ENCODE measurements at regions not wholly inside any gene's neighbourhood (a gene's known extent, or its start where the extent isn't known, plus 50 kb on each side); places are given as distances from the start of the nearest gene placed in this dataset.

DNA sequence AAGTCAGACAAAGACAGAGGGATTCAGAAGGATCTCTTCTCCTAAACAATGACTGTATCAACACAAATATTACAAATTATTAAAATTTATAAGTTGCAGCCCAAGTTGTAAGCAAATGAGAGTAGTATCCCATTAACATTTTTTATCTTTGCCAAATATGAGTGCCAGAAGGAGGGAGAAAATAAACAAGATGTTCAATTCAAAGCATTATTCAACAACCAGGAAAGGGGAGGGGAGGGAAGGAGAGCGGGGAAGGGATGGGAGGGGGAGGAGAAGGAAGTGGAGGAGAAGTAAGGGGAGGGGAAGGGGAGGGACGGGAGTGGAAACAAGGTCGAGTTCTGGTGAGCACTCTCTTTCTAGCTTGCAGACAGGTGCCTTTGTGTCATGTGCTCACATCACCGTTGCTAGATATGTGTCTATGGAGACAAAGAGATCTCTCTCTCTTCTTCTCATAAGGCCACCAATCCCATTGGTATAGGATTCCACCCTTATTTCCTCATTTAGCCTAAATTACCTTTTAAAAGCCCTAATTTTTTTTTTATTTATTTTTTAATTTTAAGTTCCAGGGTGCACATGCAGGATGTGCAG is 679.6 kb upstream of the CHAC2 start:
- no peak for TF ChIP-seq EZH2phosphoT487 (IDR thresholded peaks at IDR 0.05; ENCODE audit: insufficient read depth, low read depth)
- no peak for TF ChIP-seq EZH2 (IDR thresholded peaks at IDR 0.05; ENCODE audit: insufficient read depth, poor library complexity, severe bottlenecking)
- no peaks in the 10 kb centered on the region for H3K27me3 ChIP-seq (replicated peaks; ENCODE audit: insufficient read depth)
- H3F3A ChIP-seq (ENCODE audit: insufficient read depth) = no peaks in the 10 kb centered on the region
- H2AFZ ChIP-seq = peak overlapping the region; percentile 36; the same call in 1 of the 2 replicates
- no peaks in the 10 kb centered on the region; the same call in 1 of the 2 replicates for H3K9me2 ChIP-seq (ENCODE audit: insufficient read depth)
- in situ Hi-C loops (cut with MboI) = no loop called here
- H3K79me2 ChIP-seq (ENCODE audit: insufficient read depth) = no peaks in the 10 kb centered on the region
- no peak overlapping the region for H3K4me3 ChIP-seq
- H3K36me3 ChIP-seq (ENCODE audit: low read depth) = no peaks in the 10 kb centered on the region
- H3K27ac ChIP-seq = no peak overlapping the region
- H3K4me2 ChIP-seq (ENCODE audit: unreplicated experiment) = peak overlapping the region; percentile 23
- no peaks in the 10 kb centered on the region for H4K20me1 ChIP-seq (ENCODE audit: insufficient read depth)
- DNase-seq = no peak
- H3K9me3 ChIP-seq (ENCODE audit: low read depth) = no peaks in the 10 kb centered on the region
- peaks cover 14% of the 10 kb centered on the region for H3K4me1 ChIP-seq (ENCODE audit: insufficient read depth)
- H3K9ac ChIP-seq = no peak overlapping the region
- WGBS, 2 experiments (ENCODE audit: low coverage in 1 of 2, low lambda C conversion rate in 2 of 2, missing lambda C conversion rate in 2 of 2) = 42 to 70% methylated on average over 2 to 4 of the region's 4 CpGs

DNA sequence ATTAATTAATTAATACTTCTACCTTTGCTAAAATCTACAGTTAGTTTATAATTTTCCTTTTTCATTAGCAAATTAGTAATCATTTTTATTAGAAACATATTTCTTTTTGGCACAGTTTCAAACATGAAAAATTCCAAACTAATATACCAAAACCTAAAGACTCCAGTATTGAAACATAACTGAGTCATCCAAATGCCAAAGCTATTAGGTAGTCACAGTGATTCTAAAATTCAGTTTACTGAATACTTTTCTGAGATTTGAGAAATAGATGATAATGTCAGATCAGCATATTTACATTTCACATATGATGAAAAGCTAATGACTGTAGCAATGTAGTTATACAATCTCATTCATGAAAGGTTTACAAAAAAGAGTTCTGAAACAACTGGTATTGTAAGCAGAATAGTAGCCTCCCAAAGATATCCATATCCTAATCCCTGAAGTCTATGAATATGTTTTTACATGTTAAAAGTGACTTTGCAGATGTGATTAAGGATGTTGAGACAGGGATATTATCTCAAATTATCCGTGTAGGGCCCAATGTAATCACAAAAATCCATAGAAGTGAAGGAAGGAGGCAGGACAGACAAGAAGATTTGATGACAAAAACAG is 680.2 kb upstream of the CHAC2 start:
- no peak overlapping the region for H3K4me3 ChIP-seq
- H4K20me1 ChIP-seq (ENCODE audit: insufficient read depth) = no peaks in the 10 kb centered on the region
- H3K4me1 ChIP-seq (ENCODE audit: insufficient read depth) = peaks cover 14% of the 10 kb centered on the region
- H3K4me2 ChIP-seq (ENCODE audit: unreplicated experiment) = peak overlapping the region; percentile 23
- no peak overlapping the region for H3K27ac ChIP-seq
- in situ Hi-C loops (cut with MboI) = no loop called here
- H3F3A ChIP-seq (ENCODE audit: insufficient read depth) = no peaks in the 10 kb centered on the region
- no peaks in the 10 kb centered on the region for H3K27me3 ChIP-seq (replicated peaks; ENCODE audit: insufficient read depth)
- H3K9me2 ChIP-seq (ENCODE audit: insufficient read depth) = no peaks in the 10 kb centered on the region; the same call in 1 of the 2 replicates
- peak; percentile 69 for DNase-seq
- no peaks in the 10 kb centered on the region for H3K9me3 ChIP-seq (ENCODE audit: low read depth)
- H2AFZ ChIP-seq = peak overlapping the region; percentile 36; the same call in 1 of the 2 replicates
- 21 to 68% methylated on average over 1 of the region's 1 CpG for WGBS, 2 experiments (ENCODE audit: low coverage in 1 of 2, low lambda C conversion rate in 2 of 2, missing lambda C conversion rate in 2 of 2)
- no peak overlapping the region for H3K9ac ChIP-seq
- H3K79me2 ChIP-seq (ENCODE audit: insufficient read depth) = no peaks in the 10 kb centered on the region
- no peaks in the 10 kb centered on the region for H3K36me3 ChIP-seq (ENCODE audit: low read depth)
- TF ChIP-seq EZH2 (IDR thresholded peaks at IDR 0.05; ENCODE audit: insufficient read depth, poor library complexity, severe bottlenecking) = no peak
- no peak for TF ChIP-seq EZH2phosphoT487 (IDR thresholded peaks at IDR 0.05; ENCODE audit: insufficient read depth, low read depth)

DNA sequence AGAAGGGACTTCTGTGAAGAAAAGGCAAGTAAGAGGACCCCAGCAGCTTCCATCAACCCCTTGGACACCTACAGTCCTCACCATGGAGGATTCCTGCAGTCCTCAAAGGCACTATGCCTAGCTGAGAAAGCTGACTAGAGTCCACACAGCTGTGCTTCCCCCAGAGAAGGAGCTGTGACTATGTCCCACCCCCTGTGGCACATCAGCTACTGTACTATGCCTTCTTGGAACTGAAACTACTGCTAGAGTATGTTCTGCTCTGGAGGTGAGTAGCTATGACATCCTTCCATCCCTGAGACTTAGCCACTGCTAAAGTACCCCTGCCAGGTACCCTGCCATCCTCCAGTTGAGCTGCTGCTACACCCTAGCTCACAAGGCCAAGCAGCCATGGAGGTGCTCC is 690.2 kb upstream of the CHAC2 start:
- Histone ChIP-seq H3K79me2 (ENCODE audit: insufficient read depth) (no peaks in the 10 kb centered on the region), H2AFZ (no peak overlapping the region), H3K36me3 (ENCODE audit: low read depth) (no peaks in the 10 kb centered on the region), H3K27me3 (replicated peaks; ENCODE audit: insufficient read depth) (no peaks in the 10 kb centered on the region), H3K27ac (no peak overlapping the region), H3K4me2 (ENCODE audit: unreplicated experiment) (no peak overlapping the region), H3K9me3 (ENCODE audit: low read depth) (no peaks in the 10 kb centered on the region), H3K9me2 (ENCODE audit: insufficient read depth) (no peaks in the 10 kb centered on the region), H3K4me3 (no peak overlapping the region), H3K9ac (no peak overlapping the region), H3K4me1 (ENCODE audit: insufficient read depth) (no peaks in the 10 kb centered on the region), H3F3A (ENCODE audit: insufficient read depth) (no peaks in the 10 kb centered on the region), H4K20me1 (ENCODE audit: insufficient read depth) (no peaks in the 10 kb centered on the region)
- in situ Hi-C loops (cut with MboI) = no loop called here
- DNase-seq = no peak
- TF ChIP-seq EZH2 (IDR thresholded peaks at IDR 0.05; ENCODE audit: insufficient read depth, poor library complexity, severe bottlenecking) (no peak), EZH2phosphoT487 (IDR thresholded peaks at IDR 0.05; ENCODE audit: insufficient read depth, low read depth) (no peak)

- Histone ChIP-seq H3K9me3 (ENCODE audit: low read depth) (no peaks in the 10 kb centered on the region), H2AFZ (no peak overlapping the region), H4K20me1 (ENCODE audit: insufficient read depth) (no peaks in the 10 kb centered on the region), H3F3A (ENCODE audit: insufficient read depth) (no peaks in the 10 kb centered on the region), H3K4me3 (no peak overlapping the region), H3K36me3 (ENCODE audit: low read depth) (no peaks in the 10 kb centered on the region), H3K4me2 (ENCODE audit: unreplicated experiment) (no peak overlapping the region), H3K27ac (no peak overlapping the region), H3K4me1 (ENCODE audit: insufficient read depth) (no peaks in the 10 kb centered on the region), H3K9me2 (ENCODE audit: insufficient read depth) (no peaks in the 10 kb centered on the region), H3K79me2 (ENCODE audit: insufficient read depth) (no peaks in the 10 kb centered on the region), H3K9ac (no peak overlapping the region), H3K27me3 (replicated peaks; ENCODE audit: insufficient read depth) (no peaks in the 10 kb centered on the region)
- no peak for DNase-seq
- TF ChIP-seq EZH2phosphoT487 (IDR thresholded peaks at IDR 0.05; ENCODE audit: insufficient read depth, low read depth) (no peak), EZH2 (IDR thresholded peaks at IDR 0.05; ENCODE audit: insufficient read depth, poor library complexity, severe bottlenecking) (no peak)
- WGBS, 2 experiments (ENCODE audit: low coverage in 1 of 2, low lambda C conversion rate in 2 of 2, missing lambda C conversion rate in 2 of 2) = 52 to 70% methylated on average over 1 of the region's 1 CpG
- in situ Hi-C loops (cut with MboI) = no loop called here
Measured at GRCh38 chr2:53075760-53076159, 691.8 kb upstream of the CHAC2 start.

Data from GM23248 (cell line).